B cell (primary cell): ENCODE measurements at regions not wholly inside any gene's neighbourhood (a gene's known extent, or its start where the extent isn't known, plus 50 kb on each side); places are given as distances from the start of the nearest gene placed in this dataset.

Experiments used
- CTCF ChIP-seq: fragments of 200-600 bp; IDR thresholded peaks from one replicate; pipeline ENCODE4 v1.8.0; 2022; ENCODE audit warnings: antibody characterized with exemption, mild to moderate bottlenecking
- EZH2 ChIP-seq: IDR thresholded peaks from 2 replicates; pipeline ENCODE4 v1.6.1; 2012; ENCODE audit warnings: borderline replicate concordance, low read depth, mild to moderate bottlenecking, moderate library complexity, low read length; ENCODE audit not compliant: insufficient read depth, poor library complexity, severe bottlenecking

GRCh38 chr4:57254754-57255153 lies 144.6 kb upstream of the IGFBP7 start:
- TF ChIP-seq CTCF (no peak), EZH2 (no peak)
